ENCODE measurements at regions not wholly inside any gene's neighbourhood (a gene's known extent, or its start where the extent isn't known, plus 50 kb on each side); places are given as distances from the start of the nearest gene placed in this dataset.
"Not testable (repeated sequence)": the region's sequence is repeated elsewhere in the genome, so short reads cannot be mapped to it uniquely, and the experiment has no call there.

- not testable (repeated sequence) for DNase-seq; ATAC-seq; H3K9me3 Mint-ChIP-seq; H3K4me3 Mint-ChIP-seq; H3K4me1 Mint-ChIP-seq (ENCODE audit: low read depth); H3K36me3 Mint-ChIP-seq (ENCODE audit: insufficient read depth)
- peaks cover 18% of the 10 kb centered on the region for H3K27me3 Mint-ChIP-seq (ENCODE audit: low read depth)
These were observed 125.6 kb downstream of the NUFIP1 start for GRCh38 chr13:44863641-44864040.

GRCh38 chr13:44860454-44860853, 128.8 kb downstream of the NUFIP1 start:
- Mint-ChIP-seq H3K9me3 (no peaks in the 10 kb centered on the region), H3K4me1 (ENCODE audit: low read depth) (no peaks in the 10 kb centered on the region), H3K4me3 (no peak overlapping the region), H3K27me3 (ENCODE audit: low read depth) (peaks cover 29% of the 10 kb centered on the region), H3K36me3 (ENCODE audit: insufficient read depth) (no peaks in the 10 kb centered on the region)
- ATAC-seq (no peak), DNase-seq (no peak)

GRCh38 chr13:44857736-44858135, 131.5 kb downstream of the NUFIP1 start:
- H3K36me3 Mint-ChIP-seq (ENCODE audit: insufficient read depth): no peaks in the 10 kb centered on the region
- H3K27me3 Mint-ChIP-seq (ENCODE audit: low read depth): peaks cover 33% of the 10 kb centered on the region
- no peak overlapping the region for H3K4me3 Mint-ChIP-seq
- ATAC-seq: no peak
- no peaks in the 10 kb centered on the region for H3K9me3 Mint-ChIP-seq
- DNase-seq: no peak
- no peaks in the 10 kb centered on the region for H3K4me1 Mint-ChIP-seq (ENCODE audit: low read depth)

GRCh38 chr13:44857061-44857460, 132.2 kb downstream of the NUFIP1 start:
- Mint-ChIP-seq H3K36me3 (ENCODE audit: insufficient read depth) (no peaks in the 10 kb centered on the region), H3K4me3 (no peak overlapping the region), H3K4me1 (ENCODE audit: low read depth) (no peaks in the 10 kb centered on the region), H3K27me3 (ENCODE audit: low read depth) (peaks cover 31% of the 10 kb centered on the region), H3K9me3 (no peaks in the 10 kb centered on the region)
- ATAC-seq: no peak
- DNase-seq: no peak

- Mint-ChIP-seq H3K36me3 (ENCODE audit: insufficient read depth) (no peaks in the 10 kb centered on the region), H3K4me1 (ENCODE audit: low read depth) (no peaks in the 10 kb centered on the region), H3K9me3 (no peaks in the 10 kb centered on the region), H3K4me3 (no peak overlapping the region), H3K27me3 (ENCODE audit: low read depth) (peaks cover 30% of the 10 kb centered on the region)
- no peak for DNase-seq
- ATAC-seq: no peak
These were observed 133.4 kb downstream of the NUFIP1 start for GRCh38 chr13:44855860-44856259.

GRCh38 chr13:44854313-44855060, 134.8 kb downstream of the NUFIP1 start:
- no peak for DNase-seq
- Mint-ChIP-seq H3K9me3 (no peaks in the 10 kb centered on the region), H3K36me3 (ENCODE audit: insufficient read depth) (no peaks in the 10 kb centered on the region), H3K27me3 (ENCODE audit: low read depth) (peaks cover 23% of the 10 kb centered on the region), H3K4me1 (ENCODE audit: low read depth) (no peaks in the 10 kb centered on the region), H3K4me3 (no peak overlapping the region)
- no peak for ATAC-seq

- ATAC-seq: no peak
- Mint-ChIP-seq H3K4me1 (ENCODE audit: low read depth) (no peaks in the 10 kb centered on the region), H3K36me3 (ENCODE audit: insufficient read depth) (no peaks in the 10 kb centered on the region), H3K27me3 (ENCODE audit: low read depth) (peaks cover 19% of the 10 kb centered on the region), H3K9me3 (no peaks in the 10 kb centered on the region), H3K4me3 (no peak overlapping the region)
- DNase-seq: no peak
These were observed 135.6 kb downstream of the NUFIP1 start for GRCh38 chr13:44853641-44854040.

- no peak for DNase-seq
- Mint-ChIP-seq H3K4me3 (no peak overlapping the region), H3K4me1 (ENCODE audit: low read depth) (no peaks in the 10 kb centered on the region), H3K36me3 (ENCODE audit: insufficient read depth) (no peaks in the 10 kb centered on the region), H3K9me3 (no peaks in the 10 kb centered on the region), H3K27me3 (ENCODE audit: low read depth) (no peaks in the 10 kb centered on the region)
- ATAC-seq: no peak
These were observed 140.2 kb downstream of the NUFIP1 start for GRCh38 chr13:44848920-44849676.

GRCh38 chr13:44845281-44846058, 143.8 kb downstream of the NUFIP1 start:
- not testable (repeated sequence) for H3K4me3 Mint-ChIP-seq

GRCh38 chr13:44844786-44845185, 144.5 kb downstream of the NUFIP1 start:
- DNase-seq: no peak
- no peak for ATAC-seq
- Mint-ChIP-seq H3K4me1 (ENCODE audit: low read depth) (no peaks in the 10 kb centered on the region), H3K4me3 (no peak overlapping the region), H3K9me3 (no peaks in the 10 kb centered on the region), H3K36me3 (ENCODE audit: insufficient read depth) (no peaks in the 10 kb centered on the region), H3K27me3 (ENCODE audit: low read depth) (no peaks in the 10 kb centered on the region)

More at GRCh38 chr13:44845281-44846058, 143.8 kb downstream of the NUFIP1 start:
- H3K36me3 Mint-ChIP-seq (ENCODE audit: insufficient read depth); DNase-seq; H3K9me3 Mint-ChIP-seq; H3K4me1 Mint-ChIP-seq (ENCODE audit: low read depth); H3K27me3 Mint-ChIP-seq (ENCODE audit: low read depth); ATAC-seq: not testable (repeated sequence)

- H3K4me1 Mint-ChIP-seq (ENCODE audit: low read depth): no peaks in the 10 kb centered on the region
These were observed 145.9 kb downstream of the NUFIP1 start for GRCh38 chr13:44843403-44843802.

GRCh38 chr13:44842158-44842557, 147.1 kb downstream of the NUFIP1 start:
- Mint-ChIP-seq H3K27me3 (ENCODE audit: low read depth) (no peaks in the 10 kb centered on the region), H3K36me3 (ENCODE audit: insufficient read depth) (no peaks in the 10 kb centered on the region), H3K9me3 (no peaks in the 10 kb centered on the region), H3K4me1 (ENCODE audit: low read depth) (no peaks in the 10 kb centered on the region), H3K4me3 (no peak overlapping the region)
- DNase-seq: no peak
- ATAC-seq: no peak

More at GRCh38 chr13:44843403-44843802, 145.9 kb downstream of the NUFIP1 start:
- Mint-ChIP-seq H3K4me3 (no peak overlapping the region), H3K9me3 (no peaks in the 10 kb centered on the region), H3K36me3 (ENCODE audit: insufficient read depth) (no peaks in the 10 kb centered on the region), H3K27me3 (ENCODE audit: low read depth) (no peaks in the 10 kb centered on the region)
- ATAC-seq: no peak
- DNase-seq: no peak

GRCh38 chr13:44840131-44840530, 149.1 kb downstream of the NUFIP1 start:
- H3K4me1 Mint-ChIP-seq (ENCODE audit: low read depth): no peaks in the 10 kb centered on the region
- peaks cover 2% of the 10 kb centered on the region for H3K27me3 Mint-ChIP-seq (ENCODE audit: low read depth)
- H3K4me3 Mint-ChIP-seq: no peak overlapping the region
- ATAC-seq (no peak), DNase-seq (no peak)
- no peaks in the 10 kb centered on the region for H3K9me3 Mint-ChIP-seq
- no peaks in the 10 kb centered on the region for H3K36me3 Mint-ChIP-seq (ENCODE audit: insufficient read depth)

- no peaks in the 10 kb centered on the region for H3K9me3 Mint-ChIP-seq
- no peak for DNase-seq
- ATAC-seq: no peak
- no peak overlapping the region for H3K4me3 Mint-ChIP-seq
- no peaks in the 10 kb centered on the region for H3K4me1 Mint-ChIP-seq (ENCODE audit: low read depth)
- H3K36me3 Mint-ChIP-seq (ENCODE audit: insufficient read depth): no peaks in the 10 kb centered on the region
- peaks cover 2% of the 10 kb centered on the region for H3K27me3 Mint-ChIP-seq (ENCODE audit: low read depth)
These were observed 152.0 kb downstream of the NUFIP1 start for GRCh38 chr13:44837250-44837649.

All from activated T-cell treated with anti-CD3 and anti-CD28 coated beads, Interleukin-2, amount 50 U/mL, for 4 hours (primary cell).